B cell (primary cell): ENCODE measurements at regions not wholly inside any gene's neighbourhood (a gene's known extent, or its start where the extent isn't known, plus 50 kb on each side); places are given as distances from the start of the nearest gene placed in this dataset.

ENCODE experiments used
- ATAC-seq: fragments of 200-7000 bp; cut with Tn5 transposase; one replicate; pipeline ENCODE4 v1.10.0; 2021; ENCODE audit warnings: low read depth, mild to moderate bottlenecking, moderate number of reproducible peaks, moderate library complexity
- CTCF ChIA-PET: fragments of 350-600 bp; sonication (Branson Sonifier 250); formaldehyde crosslinking; loops from one replicate; lab custom pipeline; 2021; ENCODE audit warnings: antibody characterized with exemption, inconsistent platforms; lab: Charles Lee
- POLR2A ChIA-PET: fragments of 350-600 bp; sonication (Branson Sonifier 250); formaldehyde crosslinking; loops from one replicate; lab custom pipeline; 2021; ENCODE audit warnings: antibody characterized with exemption; lab: Charles Lee
- DNase-seq: peaks from one replicate; pipeline ENCODE4 v3.0.0; 2013
- H2AFZ ChIP-seq: 2 replicates; pipeline ENCODE4 v1.6.1; 2012; ENCODE audit warnings: mild to moderate bottlenecking, low read depth, low read length; ENCODE audit not compliant: insufficient read depth, poor library complexity, severe bottlenecking
- H3K27ac ChIP-seq, 2 donors: 1 replicate in 1 of 2; 2 replicates in 1 of 2; pipeline ENCODE4 v1.5.1; 2012 to 2013; ENCODE audit warnings: low read length in 2 of 2, mild to moderate bottlenecking in 2 of 2, moderate library complexity in 1 of 2
- H3K27me3 ChIP-seq, 4 experiments: fragments of 200-600 bp in 1 of 4; sonication (generic) in 1 of 4; replicated peaks in 1 of 4; 1 replicate in 2 of 4; 2 replicates in 2 of 4; pipeline versions ENCODE4 v1.6.1 to v1.7.0; 2013 to 2016; ENCODE audit warnings: low read length in 3 of 4, mild to moderate bottlenecking in 2 of 4, mixed read lengths in 1 of 4, moderate library complexity in 1 of 4; ENCODE audit not compliant: insufficient read depth in 4 of 4, control insufficient read depth in 3 of 4; ENCODE audit errors: control extremely low read depth in 1 of 4
- H3K36me3 ChIP-seq, 2 experiments: replicated peaks in 1 of 2; 1 replicate in 1 of 2; 2 replicates in 1 of 2; pipeline versions ENCODE4 v1.6.1 to v1.7.1; 2013; ENCODE audit warnings: low read length in 1 of 2; ENCODE audit not compliant: insufficient read depth in 2 of 2, control insufficient read depth in 1 of 2; ENCODE audit errors: control extremely low read depth in 1 of 2, extremely low read depth in 1 of 2
- H3K4me1 ChIP-seq, 2 donors: fragments of 200-600 bp in 1 of 2; sonication (generic) in 1 of 2; 1 replicate in 1 of 2; 2 replicates in 1 of 2; pipeline versions ENCODE4 v1.5.1 to v1.6.1; 2013 to 2017; ENCODE audit warnings: low read length in 2 of 2; ENCODE audit not compliant: control insufficient read depth in 2 of 2, insufficient read depth in 2 of 2
- H3K4me2 ChIP-seq: replicated peaks from 2 replicates; pipeline ENCODE3; 2012; ENCODE audit warnings: mild to moderate bottlenecking, low read depth, low read length; ENCODE audit not compliant: poor library complexity, severe bottlenecking
- H3K4me3 ChIP-seq, 5 experiments: fragments of 200-600 bp in 1 of 5; sonication (generic) in 1 of 5; 1 replicate in 3 of 5; 2 replicates in 2 of 5; pipeline versions ENCODE4 v1.5.1 to v1.7.0; 2011 to 2016; ENCODE audit warnings: low read length in 4 of 5, mild to moderate bottlenecking in 4 of 5, low read depth in 2 of 5, control low read depth in 1 of 5, moderate library complexity in 1 of 5; ENCODE audit not compliant: insufficient read depth in 1 of 5; ENCODE audit errors: control extremely low read depth in 1 of 5, extremely low read depth in 1 of 5
- H3K79me2 ChIP-seq: fragments of 200-600 bp; sonication (generic); one replicate; pipeline ENCODE4 v1.6.0; 2016; ENCODE audit warnings: low read length; ENCODE audit not compliant: control insufficient read depth, insufficient read depth
- H3K9ac ChIP-seq: fragments of 200-600 bp; sonication (generic); 2 replicates; pipeline ENCODE4 v1.6.1; 2017; ENCODE audit warnings: mild to moderate bottlenecking, low read length, moderate library complexity
- H3K9me3 ChIP-seq, 3 donors: one replicate each; pipeline versions ENCODE4 v1.6.1 to v1.7.1; 2013; ENCODE audit warnings: low read length in 2 of 3; ENCODE audit not compliant: control insufficient read depth in 2 of 3, insufficient read depth in 1 of 3; ENCODE audit errors: control extremely low read depth in 1 of 3
- H4K20me1 ChIP-seq: 2 replicates; pipeline ENCODE4 v1.6.0; 2012; ENCODE audit warnings: mild to moderate bottlenecking, low read length; ENCODE audit not compliant: insufficient read depth, control insufficient read depth, poor library complexity, severe bottlenecking
- H3K27ac Mint-ChIP-seq: one replicate; pipeline ENCODE4 v1.8.0; 2021; ENCODE audit warnings: mixed read lengths
- H3K27me3 Mint-ChIP-seq: one replicate; pipeline ENCODE4 v1.8.0; 2021; ENCODE audit warnings: mixed read lengths
- H3K4me1 Mint-ChIP-seq: one replicate; pipeline ENCODE4 v1.8.0; 2021; ENCODE audit warnings: mixed read lengths
- H3K4me3 Mint-ChIP-seq: one replicate; pipeline ENCODE4 v1.8.0; 2021; ENCODE audit warnings: mixed read lengths
- H3K9me3 Mint-ChIP-seq: one replicate; pipeline ENCODE4 v1.8.0; 2022; ENCODE audit warnings: mixed read lengths; ENCODE audit not compliant: insufficient read depth
- CTCF ChIP-seq: fragments of 200-600 bp; IDR thresholded peaks from one replicate; pipeline ENCODE4 v1.8.0; 2022; ENCODE audit warnings: antibody characterized with exemption, mild to moderate bottlenecking
- EZH2 ChIP-seq: IDR thresholded peaks from 2 replicates; pipeline ENCODE4 v1.6.1; 2012; ENCODE audit warnings: borderline replicate concordance, low read depth, mild to moderate bottlenecking, moderate library complexity, low read length; ENCODE audit not compliant: insufficient read depth, poor library complexity, severe bottlenecking
- WGBS: methylation state at CpG from one replicate; pipeline ENCODE4 v1.1.5; 2013; ENCODE audit warnings: missing lambda C conversion rate; ENCODE audit not compliant: insufficient coverage; 5-methylcytosine and 5-hydroxymethylcytosine counted together
- intact Hi-C: fragments of 100-400 bp; cut with micrococcal nuclease; formaldehyde crosslinking; loops from one replicate; pipeline ENCODE4 v1.10.0; 2022

DNA sequence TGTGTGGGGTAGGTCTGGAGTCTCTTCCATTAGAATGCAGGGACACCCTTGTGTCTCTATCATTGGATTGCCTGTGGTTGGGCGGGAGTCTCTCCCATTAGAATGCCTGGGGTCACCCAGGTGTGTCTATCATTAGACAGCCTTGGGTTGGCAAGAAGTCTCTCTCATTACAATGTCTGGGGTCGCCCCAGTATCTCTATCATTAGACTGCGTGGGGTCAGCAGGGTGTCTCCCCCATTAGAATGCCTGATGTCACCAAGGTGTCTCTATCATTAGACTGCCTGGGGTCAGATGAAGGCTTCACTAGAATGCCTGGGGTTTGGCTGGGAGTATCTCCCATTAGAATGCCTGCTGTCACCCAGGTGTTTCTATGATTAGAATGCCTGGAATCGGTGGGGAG, 1539.0 kb downstream of the UQCRFS1 start:
- Mint-ChIP-seq H3K9me3 (peaks cover 7% of the 10 kb centered on the region), H3K4me3 (no peak overlapping the region), H3K27me3 (no peaks in the 10 kb centered on the region), H3K4me1 (no peaks in the 10 kb centered on the region), H3K27ac (no peak overlapping the region)
- no peak for DNase-seq
- ChIA-PET POLR2A (no interaction called here), CTCF (no interaction called here)
- TF ChIP-seq EZH2 (no peak), CTCF (no peak)
- Histone ChIP-seq H3K9ac (no peak overlapping the region), H4K20me1 (no peaks in the 10 kb centered on the region), H3K36me3 (no peaks in the 10 kb centered on the region), H3K9me3 (peaks cover 0 to 3% (median 2%) of the 10 kb centered on the region in 3 donors), H3K4me3 (no peak overlapping the region), H3K4me2 (no peak overlapping the region), H2AFZ (no peak overlapping the region), H3K27me3 (no peaks in the 10 kb centered on the region), H3K79me2 (no peaks in the 10 kb centered on the region), H3K4me1 (no peaks in the 10 kb centered on the region), H3K27ac (no peak overlapping the region)
- intact Hi-C loops = no loop called here
- no peak for ATAC-seq
- whole genome bisulfite sequencing = 54% methylated on average over 3 of the region's 4 CpGs

DNA sequence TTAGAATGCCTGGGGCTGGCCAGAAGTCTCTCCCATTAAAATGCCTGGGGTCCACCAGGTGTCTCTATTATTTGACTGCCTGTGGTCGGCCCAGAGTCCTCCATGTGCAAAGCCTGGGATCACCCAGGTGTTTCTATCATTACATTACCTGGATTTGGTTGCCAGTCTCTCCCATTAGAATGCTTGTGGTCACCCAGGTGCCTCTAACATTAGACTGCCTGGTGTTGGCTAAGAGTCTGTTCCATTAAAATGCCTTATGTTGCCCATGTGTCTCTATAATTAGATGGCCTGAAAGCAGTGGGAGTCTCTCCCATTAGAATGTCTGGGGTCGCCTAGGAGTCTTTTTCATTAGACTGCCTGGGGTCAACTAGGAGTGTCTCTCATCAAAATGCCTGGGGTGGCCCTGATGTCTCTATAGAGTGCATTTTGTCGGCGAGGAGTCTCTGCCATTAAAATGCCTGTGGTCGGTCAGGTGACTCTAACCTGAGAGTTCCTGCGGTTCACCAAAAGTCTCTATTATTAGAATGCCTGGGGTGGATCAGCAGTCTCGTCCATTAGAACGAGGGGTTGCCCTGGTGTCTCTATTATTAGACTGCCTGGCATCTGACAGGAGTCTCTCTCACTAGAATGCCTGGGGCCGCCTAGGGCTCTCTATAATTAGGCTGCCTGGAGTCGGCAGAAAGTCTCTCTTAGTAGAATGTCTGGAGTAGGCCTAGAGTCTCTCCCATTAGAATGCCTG, 1540.5 kb downstream of the UQCRFS1 start:
- H3K9ac ChIP-seq = no peak overlapping the region
- H3K4me1 ChIP-seq = no peaks in the 10 kb centered on the region
- no peak overlapping the region for H3K4me3 ChIP-seq
- Mint-ChIP-seq H3K9me3 (peaks cover 5% of the 10 kb centered on the region), H3K4me3 (no peak overlapping the region), H3K27ac (no peak overlapping the region), H3K4me1 (no peaks in the 10 kb centered on the region), H3K27me3 (no peaks in the 10 kb centered on the region)
- H3K27ac ChIP-seq = no peak overlapping the region
- no peaks in the 10 kb centered on the region for H3K36me3 ChIP-seq
- no peaks in the 10 kb centered on the region for H3K27me3 ChIP-seq
- ATAC-seq = no peak
- no peak for DNase-seq
- ChIA-PET CTCF (no interaction called here), POLR2A (no interaction called here)
- intact Hi-C loops = no loop called here
- no peaks in the 10 kb centered on the region for H4K20me1 ChIP-seq
- H3K79me2 ChIP-seq = no peaks in the 10 kb centered on the region
- WGBS = 68% methylated on average over 9 of the region's 10 CpGs
- H2AFZ ChIP-seq = no peak overlapping the region
- no peak overlapping the region for H3K4me2 ChIP-seq
- TF ChIP-seq CTCF = no peak
- no peak for TF ChIP-seq EZH2
- H3K9me3 ChIP-seq = peaks cover 0 to 3% (median 2%) of the 10 kb centered on the region in 3 donors
